Endothelial cell of umbilical vein (primary cell): ENCODE measurements at regions not wholly inside any gene's neighbourhood (a gene's known extent, or its start where the extent isn't known, plus 50 kb on each side); places are given as distances from the start of the nearest gene placed in this dataset.
"Not testable (repeated sequence)": the region's sequence is repeated elsewhere in the genome, so short reads cannot be mapped to it uniquely, and the experiment has no call there.

Experiments
- CTCF ChIP-seq, 2 donors: IDR thresholded peaks; 1 replicate in 1 of 2; 2 replicates in 1 of 2; pipeline ENCODE4 v1.5.1; 2011; ENCODE audit warnings: low read length in 2 of 2, mild to moderate bottlenecking in 2 of 2, moderate library complexity in 2 of 2, control low read depth in 1 of 2, inconsistent platforms in 1 of 2, low read depth in 1 of 2; ENCODE audit not compliant: insufficient read depth in 1 of 2; ENCODE audit errors: extremely low read depth in 1 of 2
- EZH2 ChIP-seq: IDR thresholded peaks from 2 replicates; pipeline ENCODE4 v1.6.1; 2012; ENCODE audit warnings: borderline replicate concordance, low read depth, mild to moderate bottlenecking, moderate library complexity, low read length, inconsistent platforms; ENCODE audit not compliant: severe bottlenecking
- JUN ChIP-seq: IDR thresholded peaks from 2 replicates; pipeline ENCODE4 v1.6.1; 2011; ENCODE audit warnings: borderline replicate concordance, low read depth; ENCODE audit not compliant: insufficient read length, insufficient read depth
- MAX ChIP-seq: IDR thresholded peaks from 2 replicates; pipeline ENCODE4 v1.6.1; 2011; ENCODE audit not compliant: insufficient read depth, insufficient read length
- MYC ChIP-seq: IDR thresholded peaks from one replicate; pipeline ENCODE4 v1.6.1; 2011; ENCODE audit warnings: mild to moderate bottlenecking, low read depth, low read length
- POLR2A ChIP-seq: IDR thresholded peaks from 2 replicates; pipeline ENCODE4 v1.6.1; 2012; ENCODE audit warnings: low read depth, mild to moderate bottlenecking, control low read depth, low read length
- POLR2AphosphoS5 ChIP-seq: IDR thresholded peaks from 2 replicates; pipeline ENCODE4 v1.6.1; 2012; ENCODE audit warnings: low read depth, mild to moderate bottlenecking, control low read depth, low read length, moderate library complexity; ENCODE audit not compliant: insufficient read depth

- TF ChIP-seq POLR2AphosphoS5; CTCF (IDR thresholded peaks at IDR 0.05; ENCODE audit: extremely low read depth in 1 of 2, insufficient read depth in 1 of 2, low read depth in 1 of 2, low read length in 2 of 2); JUN; POLR2A; EZH2; MYC; MAX: not testable (repeated sequence)
These were observed 105.3 kb downstream of the NOC3L start for GRCh38 chr10:94257407-94257806.
